ELF-1 (cell line): ENCODE measurements at regions not wholly inside any gene's neighbourhood (a gene's known extent, or its start where the extent isn't known, plus 50 kb on each side); places are given as distances from the start of the nearest gene placed in this dataset.
A peak's percentile ranks its signal among the peaks of the same experiment; 100 is the strongest.

Experiments used
- DNase-seq: peaks from one replicate; pipeline ENCODE4 v3.0.0-alpha.2; 2016; ENCODE audit warnings: low read depth, low spot score

GRCh38 chr12:126182619-126183236 lies 1117.5 kb downstream of the AACS start:
- no peak for DNase-seq

- no peak for DNase-seq
These were observed 1119.8 kb downstream of the AACS start for GRCh38 chr12:126185025-126185424.

GRCh38 chr12:126189856-126190255 lies 1124.6 kb downstream of the AACS start:
- no peak for DNase-seq

- peak; percentile 74 for DNase-seq
These were observed 1126.0 kb downstream of the AACS start for GRCh38 chr12:126191031-126191891.

GRCh38 chr12:126191949-126192348 lies 1126.7 kb downstream of the AACS start:
- DNase-seq, result no peak

- DNase-seq, result no peak
These were observed 1128.0 kb downstream of the AACS start for GRCh38 chr12:126193190-126193589.

- no peak for DNase-seq
These were observed 1131.0 kb downstream of the AACS start for GRCh38 chr12:126196263-126196662.

GRCh38 chr12:126198516-126198915 lies 1133.3 kb downstream of the AACS start:
- no peak for DNase-seq

GRCh38 chr12:126198966-126199692 lies 1133.9 kb downstream of the AACS start:
- DNase-seq, result no peak

GRCh38 chr12:126201981-126202537 lies 1136.8 kb downstream of the AACS start:
- DNase-seq, result no peak

- DNase-seq, result peak; percentile 21
These were observed 1139.1 kb downstream of the AACS start for GRCh38 chr12:126204326-126204725.

GRCh38 chr12:126210026-126210425 lies 1144.8 kb downstream of the AACS start:
- no peak for DNase-seq

- DNase-seq, result no peak
These were observed 1145.2 kb downstream of the AACS start for GRCh38 chr12:126210448-126210847.

GRCh38 chr12:126212824-126213223 lies 1147.6 kb downstream of the AACS start:
- DNase-seq, result no peak

GRCh38 chr12:126218697-126219096 lies 1153.5 kb downstream of the AACS start:
- no peak for DNase-seq

GRCh38 chr12:126219139-126219538 lies 1153.9 kb downstream of the AACS start:
- no peak for DNase-seq

GRCh38 chr12:126219654-126220279 lies 1154.5 kb downstream of the AACS start:
- DNase-seq, result no peak

- no peak for DNase-seq
These were observed 1158.8 kb downstream of the AACS start for GRCh38 chr12:126224032-126224431.

- no peak for DNase-seq
These were observed 1163.7 kb downstream of the AACS start for GRCh38 chr12:126228936-126229335.

- DNase-seq, result no peak
These were observed 1167.5 kb downstream of the AACS start for GRCh38 chr12:126232711-126233110.

- DNase-seq, result peak; percentile 32
These were observed 1168.4 kb downstream of the AACS start for GRCh38 chr12:126233625-126234024.
